Ascending aorta (tissue), 2 donors: ENCODE measurements at regions not wholly inside any gene's neighbourhood (a gene's known extent, or its start where the extent isn't known, plus 50 kb on each side); places are given as distances from the start of the nearest gene placed in this dataset.

Experiments used
- DNase-seq, 2 donors: peaks; one replicate each; pipeline ENCODE4 v3.0.0-alpha.2; 2019; ENCODE audit warnings: low spot score in 2 of 2
- H3K27ac ChIP-seq, 2 donors: fragments of 200-600 bp; sonication (generic); one replicate each; pipeline ENCODE4 v1.5.1; 2016 to 2017; ENCODE audit warnings: mild to moderate bottlenecking in 1 of 2
- H3K27me3 ChIP-seq: fragments of 200-600 bp; sonication (generic); one replicate; pipeline ENCODE4 v1.5.1; 2017
- H3K36me3 ChIP-seq, 2 donors: fragments of 200-600 bp; sonication (generic); one replicate each; pipeline ENCODE4 v1.5.1; 2016
- H3K4me1 ChIP-seq, 2 donors: fragments of 200-600 bp; sonication (generic); one replicate each; pipeline ENCODE4 v1.5.1; 2016 to 2017; ENCODE audit warnings: mild to moderate bottlenecking in 1 of 2
- H3K4me3 ChIP-seq, 2 donors: fragments of 200-600 bp; sonication (generic); one replicate each; pipeline ENCODE4 v1.5.1; 2016 to 2017; ENCODE audit warnings: mild to moderate bottlenecking in 1 of 2
- H3K9me3 ChIP-seq, 2 donors: fragments of 200-600 bp; sonication (generic); one replicate each; pipeline ENCODE4 v1.5.1; 2016
- intact Hi-C: fragments of 100-400 bp; cut with DNase I; formaldehyde crosslinking; loops from one replicate; pipeline ENCODE4 v1.15.1; 2023
- TF ChIP-seq, protein P1 (sequence below), 3 experiments: fragments of 200-600 bp in 2 of 3; fragments of 450-650 bp in 1 of 3; sonication (generic) in 2 of 3; IDR thresholded peaks; one replicate each; pipeline ENCODE4 v1.5.1; 2016 to 2019; ENCODE audit warnings: antibody characterized with exemption in 3 of 3, mild to moderate bottlenecking in 1 of 3, moderate library complexity in 1 of 3

DNA sequence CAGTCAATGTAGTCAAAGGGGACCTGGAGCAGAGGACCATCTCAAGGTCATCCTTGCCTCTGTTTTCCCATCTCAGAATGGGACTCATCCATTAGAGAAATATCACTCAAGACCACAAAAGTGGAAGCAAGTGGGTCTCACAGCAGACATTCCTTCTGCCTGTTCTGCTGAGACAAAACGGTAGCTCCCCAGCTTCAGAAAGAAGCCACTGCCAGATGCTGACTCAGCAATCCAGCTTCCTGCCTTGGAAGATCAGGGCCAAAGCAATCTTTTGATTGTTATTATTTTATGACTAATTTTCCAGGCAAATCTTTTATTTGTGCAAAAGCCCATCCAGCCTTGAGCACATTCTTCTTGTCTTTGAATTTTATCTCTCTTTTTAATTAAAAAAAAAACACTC is 86.8 kb downstream of the CCT6B start:
- no peaks in the 10 kb centered on the region for H3K27me3 ChIP-seq
- TF ChIP-seq, protein P1, sequence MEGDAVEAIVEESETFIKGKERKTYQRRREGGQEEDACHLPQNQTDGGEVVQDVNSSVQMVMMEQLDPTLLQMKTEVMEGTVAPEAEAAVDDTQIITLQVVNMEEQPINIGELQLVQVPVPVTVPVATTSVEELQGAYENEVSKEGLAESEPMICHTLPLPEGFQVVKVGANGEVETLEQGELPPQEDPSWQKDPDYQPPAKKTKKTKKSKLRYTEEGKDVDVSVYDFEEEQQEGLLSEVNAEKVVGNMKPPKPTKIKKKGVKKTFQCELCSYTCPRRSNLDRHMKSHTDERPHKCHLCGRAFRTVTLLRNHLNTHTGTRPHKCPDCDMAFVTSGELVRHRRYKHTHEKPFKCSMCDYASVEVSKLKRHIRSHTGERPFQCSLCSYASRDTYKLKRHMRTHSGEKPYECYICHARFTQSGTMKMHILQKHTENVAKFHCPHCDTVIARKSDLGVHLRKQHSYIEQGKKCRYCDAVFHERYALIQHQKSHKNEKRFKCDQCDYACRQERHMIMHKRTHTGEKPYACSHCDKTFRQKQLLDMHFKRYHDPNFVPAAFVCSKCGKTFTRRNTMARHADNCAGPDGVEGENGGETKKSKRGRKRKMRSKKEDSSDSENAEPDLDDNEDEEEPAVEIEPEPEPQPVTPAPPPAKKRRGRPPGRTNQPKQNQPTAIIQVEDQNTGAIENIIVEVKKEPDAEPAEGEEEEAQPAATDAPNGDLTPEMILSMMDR (IDR thresholded peaks at IDR 0.05): no peak
- H3K4me1 ChIP-seq: no peaks in the 10 kb centered on the region
- DNase-seq: no peak
- no peaks in the 10 kb centered on the region for H3K9me3 ChIP-seq
- H3K4me3 ChIP-seq: no peak overlapping the region
- no peak overlapping the region for H3K27ac ChIP-seq
- intact Hi-C loops: no loop called here
- no peaks in the 10 kb centered on the region for H3K36me3 ChIP-seq

DNA sequence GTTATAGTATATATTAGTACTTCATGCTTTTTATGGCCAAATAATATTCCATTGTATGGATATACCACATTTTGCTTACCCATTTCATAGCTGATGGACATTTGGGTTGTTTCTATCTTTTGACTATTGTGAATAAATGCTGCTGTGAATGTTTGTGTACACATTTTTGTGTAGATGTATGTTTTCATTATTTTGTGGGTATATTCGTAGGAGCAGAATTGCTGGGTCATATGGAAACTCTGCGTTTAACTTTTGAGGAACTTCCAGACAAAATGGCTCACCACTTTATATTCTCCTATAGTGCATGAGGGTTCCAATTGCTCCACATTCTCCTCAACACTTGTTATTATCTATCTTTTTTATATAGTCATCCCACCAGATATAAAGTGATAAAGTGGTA is 88.6 kb downstream of the CCT6B start:
- TF ChIP-seq, protein P1 (IDR thresholded peaks at IDR 0.05): no peak
- H3K4me3 ChIP-seq: no peak overlapping the region

DNA sequence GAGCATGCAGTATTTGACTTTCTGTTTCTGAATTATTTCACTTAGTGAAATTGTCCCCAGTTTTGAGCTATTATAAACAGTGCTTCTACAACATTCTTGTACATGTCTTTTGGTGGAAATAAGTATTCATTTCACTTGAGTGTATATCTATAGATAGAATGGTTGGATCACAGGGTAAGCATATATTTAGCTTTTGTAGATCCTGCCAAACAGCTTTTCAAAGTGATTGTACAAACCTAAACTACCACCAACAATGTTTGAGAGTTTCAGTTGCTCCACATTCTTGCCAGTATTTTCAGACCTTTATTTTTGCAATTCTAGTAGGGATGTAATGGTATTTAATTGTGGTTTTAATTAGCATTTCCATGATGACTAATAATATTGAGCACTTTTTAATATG is 91.6 kb downstream of the CCT6B start:
- Histone ChIP-seq H3K27me3 (no peaks in the 10 kb centered on the region), H3K4me1 (no peaks in the 10 kb centered on the region), H3K36me3 (no peaks in the 10 kb centered on the region), H3K27ac (no peak overlapping the region), H3K4me3 (no peak overlapping the region), H3K9me3 (peaks cover 0 to 5% of the 10 kb centered on the region in 2 donors)
- TF ChIP-seq, protein P1 (IDR thresholded peaks at IDR 0.05): no peak
- intact Hi-C loops: no loop called here
- no peak for DNase-seq

More for the DNA sequence above, 88.6 kb downstream of the CCT6B start:
- intact Hi-C loops: no loop called here
- DNase-seq: no peak
- no peaks in the 10 kb centered on the region for H3K27me3 ChIP-seq
- H3K36me3 ChIP-seq: no peaks in the 10 kb centered on the region
- peaks cover 0 to 5% of the 10 kb centered on the region in 2 donors for H3K9me3 ChIP-seq
- no peak overlapping the region for H3K27ac ChIP-seq
- no peaks in the 10 kb centered on the region for H3K4me1 ChIP-seq

DNA sequence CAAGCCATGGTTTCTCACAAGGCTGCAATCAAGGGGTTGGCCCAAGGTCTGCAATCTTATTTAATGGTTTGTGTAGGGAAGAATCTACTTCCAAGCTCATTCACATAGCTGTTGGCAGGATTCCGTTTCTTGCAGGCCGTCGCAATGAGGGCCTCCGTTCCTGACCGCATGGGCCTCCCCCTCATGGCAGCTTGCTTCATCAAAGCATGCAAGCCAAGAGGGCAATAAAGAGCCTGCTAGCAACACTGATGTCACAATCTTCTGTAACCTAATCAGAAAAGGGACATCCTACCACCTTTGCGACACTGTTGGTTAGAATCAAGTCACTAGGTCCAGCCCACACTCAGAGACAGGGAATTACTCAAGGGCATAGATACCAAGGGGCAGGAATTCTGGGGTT is 95.5 kb downstream of the CCT6B start:
- no peak overlapping the region for H3K27ac ChIP-seq
- no peak for DNase-seq
- intact Hi-C loops: no loop called here
- H3K9me3 ChIP-seq: peaks cover 0 to 5% of the 10 kb centered on the region in 2 donors
- H3K27me3 ChIP-seq: no peaks in the 10 kb centered on the region
- H3K36me3 ChIP-seq: no peaks in the 10 kb centered on the region
- H3K4me3 ChIP-seq: no peak overlapping the region
- H3K4me1 ChIP-seq: no peaks in the 10 kb centered on the region
- TF ChIP-seq, protein P1 (IDR thresholded peaks at IDR 0.05): no peak

DNA sequence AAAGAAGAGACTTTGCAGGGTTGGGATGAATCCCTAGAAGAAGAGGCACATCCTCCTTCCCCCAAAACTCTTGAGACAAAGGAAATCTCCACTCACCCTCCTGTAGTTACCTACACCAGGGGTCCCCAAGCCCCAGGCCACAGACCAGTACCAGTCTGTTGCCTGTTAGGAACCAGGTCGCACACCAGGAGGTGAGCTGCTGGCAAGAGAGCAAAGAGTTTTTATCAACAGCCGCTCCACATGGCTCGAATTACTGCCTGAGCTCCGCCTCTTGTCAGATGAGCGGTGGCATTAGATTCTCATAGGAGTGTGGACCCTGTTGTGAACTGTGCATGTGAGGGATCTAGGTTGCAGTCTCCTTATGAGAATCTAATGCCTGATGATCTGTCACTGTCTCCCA is 98.9 kb downstream of the CCT6B start:
- TF ChIP-seq, protein P1 (IDR thresholded peaks at IDR 0.05): no peak
- H3K9me3 ChIP-seq: no peaks in the 10 kb centered on the region
- H3K4me3 ChIP-seq: no peak overlapping the region
- H3K36me3 ChIP-seq: no peaks in the 10 kb centered on the region
- H3K27me3 ChIP-seq: no peaks in the 10 kb centered on the region
- DNase-seq: no peak
- H3K4me1 ChIP-seq: no peaks in the 10 kb centered on the region
- intact Hi-C loops: no loop called here
- no peak overlapping the region for H3K27ac ChIP-seq

DNA sequence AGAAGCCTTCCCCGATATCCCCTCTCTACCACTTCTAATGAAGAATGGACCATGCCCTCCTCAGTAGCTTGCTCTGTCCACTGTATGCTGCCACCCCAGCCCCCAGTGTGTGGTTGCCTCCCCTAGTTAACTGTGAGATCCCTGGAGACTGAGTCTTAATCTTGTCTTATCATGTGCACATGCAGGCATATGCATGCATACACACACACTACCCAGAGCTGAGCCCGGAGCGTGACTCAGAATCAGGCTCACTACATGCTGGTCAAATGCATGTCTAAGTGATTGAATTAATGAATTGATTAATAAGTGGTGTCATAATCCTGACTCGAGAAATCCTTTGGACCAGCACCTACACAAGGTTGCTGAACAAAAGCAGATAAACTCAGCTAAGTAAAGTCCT is 99.4 kb downstream of the CCT6B start:
- TF ChIP-seq, protein P1 (IDR thresholded peaks at IDR 0.05): no peak
- Histone ChIP-seq H3K9me3 (no peaks in the 10 kb centered on the region), H3K36me3 (no peaks in the 10 kb centered on the region), H3K27me3 (no peaks in the 10 kb centered on the region), H3K27ac (no peak overlapping the region), H3K4me3 (no peak overlapping the region), H3K4me1 (no peaks in the 10 kb centered on the region)
- intact Hi-C loops: no loop called here
- no peak for DNase-seq
